ENCODE measurements at regions not wholly inside any gene's neighbourhood (a gene's known extent, or its start where the extent isn't known, plus 50 kb on each side); places are given as distances from the start of the nearest gene placed in this dataset.

DNA sequence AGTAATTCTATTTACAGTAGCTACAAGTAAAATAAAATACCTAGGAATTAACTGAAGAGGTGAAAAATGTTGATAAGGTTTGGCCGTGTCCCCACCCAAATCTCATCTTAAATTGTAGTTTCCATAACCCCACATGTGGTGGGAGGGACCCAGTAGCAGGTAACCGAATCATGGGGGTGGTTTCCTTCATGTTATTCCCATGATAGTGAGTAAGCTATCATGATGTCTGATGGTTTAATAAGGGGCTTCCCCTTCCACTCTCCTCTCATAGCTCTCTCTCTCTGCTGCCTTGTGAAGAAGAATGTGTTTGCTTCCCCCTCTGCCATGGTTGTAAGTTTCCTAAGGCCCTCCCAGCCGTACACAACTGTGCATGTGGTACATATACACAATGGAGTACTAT is 1170.7 kb downstream of the BCL11B start:
- no peak for TF ChIP-seq POLR2A (IDR thresholded peaks at IDR 0.05; ENCODE audit: low read depth, low read length)
- DNase-seq (ENCODE audit: insufficient read length, low spot score), result no peak
- FAIRE-seq, result no peak

GRCh38 chr14:98103705-98104104 is 1168.3 kb downstream of the BCL11B start:
- TF ChIP-seq POLR2A (IDR thresholded peaks at IDR 0.05; ENCODE audit: low read depth, low read length), result no peak
- DNase-seq (ENCODE audit: insufficient read length, low spot score) (no peak), FAIRE-seq (no peak)

GRCh38 chr14:98109326-98109725 is 1162.7 kb downstream of the BCL11B start:
- DNase-seq (ENCODE audit: insufficient read length, low spot score) (no peak), FAIRE-seq (no peak)
- no peak for TF ChIP-seq POLR2A (IDR thresholded peaks at IDR 0.05; ENCODE audit: low read depth, low read length)

GRCh38 chr14:98112194-98112780 is 1159.7 kb downstream of the BCL11B start:
- no peak for FAIRE-seq
- TF ChIP-seq POLR2A (IDR thresholded peaks at IDR 0.05; ENCODE audit: low read depth, low read length), result no peak
- no peak for DNase-seq (ENCODE audit: insufficient read length, low spot score)

DNA sequence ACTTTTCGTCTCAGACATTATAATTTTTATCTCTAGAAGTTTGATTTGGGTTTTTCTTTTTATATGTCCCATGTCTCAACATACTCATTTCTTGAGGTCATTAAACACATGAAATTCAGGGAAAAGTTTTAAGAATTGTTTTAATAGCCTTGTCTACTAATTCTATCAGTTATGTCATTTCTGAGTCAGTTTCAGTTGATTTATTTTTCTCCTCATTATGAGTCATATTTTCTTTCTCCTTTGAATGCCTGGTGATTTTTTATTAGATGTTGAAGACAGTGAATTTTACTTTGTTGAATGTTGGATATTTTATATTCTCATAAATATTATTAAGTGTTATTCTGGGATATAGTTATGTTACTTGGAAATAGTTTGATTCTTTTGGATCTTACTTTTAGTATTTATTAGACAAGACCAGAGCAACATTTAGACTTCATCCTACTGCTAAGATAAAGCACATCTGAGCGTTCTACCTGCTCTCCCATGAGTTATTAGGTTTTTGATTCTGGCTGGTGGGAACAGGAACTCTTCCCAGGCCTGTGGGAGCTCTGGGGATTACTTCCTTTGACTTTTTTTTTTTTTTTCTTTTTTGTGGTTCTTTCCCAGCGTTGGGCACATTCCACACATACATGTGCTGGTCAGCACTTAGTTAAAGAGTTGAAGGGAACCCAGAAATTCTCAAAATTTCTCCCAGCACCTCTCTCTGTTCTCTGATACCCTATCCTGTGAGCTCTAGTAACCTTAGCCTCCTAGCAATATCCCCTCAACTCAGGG is 1157.7 kb downstream of the BCL11B start:
- FAIRE-seq, result no peak
- no peak for DNase-seq (ENCODE audit: insufficient read length, low spot score)
- no peak for TF ChIP-seq POLR2A (IDR thresholded peaks at IDR 0.05; ENCODE audit: low read depth, low read length)

- no peak for FAIRE-seq
- DNase-seq (ENCODE audit: insufficient read length, low spot score), result no peak
- no peak for TF ChIP-seq POLR2A (IDR thresholded peaks at IDR 0.05; ENCODE audit: low read depth, low read length)
These were observed 1157.1 kb downstream of the BCL11B start for GRCh38 chr14:98114946-98115345.

DNA sequence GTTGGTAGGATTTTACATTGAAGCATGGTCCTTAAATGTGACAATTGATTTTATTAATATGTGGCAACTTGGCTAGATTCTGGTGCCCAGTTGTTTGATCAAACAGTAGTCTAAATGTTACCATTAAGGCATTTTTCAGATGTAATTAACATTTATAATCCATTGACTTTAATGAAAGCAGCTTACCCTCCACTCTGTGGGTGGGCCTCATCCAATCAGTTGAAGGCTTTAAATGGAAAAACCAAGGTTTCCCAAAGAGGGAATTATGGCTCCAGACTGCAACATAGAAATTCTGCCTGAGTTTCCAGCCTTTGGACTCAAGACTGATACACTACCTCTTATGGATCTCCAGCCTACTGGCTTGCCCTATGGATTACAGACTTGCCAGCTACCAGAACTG is 1153.2 kb downstream of the BCL11B start:
- DNase-seq (ENCODE audit: insufficient read length, low spot score), result no peak
- TF ChIP-seq POLR2A (IDR thresholded peaks at IDR 0.05; ENCODE audit: low read depth, low read length), result no peak
- no peak for FAIRE-seq

- TF ChIP-seq POLR2A (IDR thresholded peaks at IDR 0.05; ENCODE audit: low read depth, low read length), result no peak
- no peak for FAIRE-seq
These were observed 1152.3 kb downstream of the BCL11B start for GRCh38 chr14:98119739-98120138.

GRCh38 chr14:98120831-98121464 is 1151.0 kb downstream of the BCL11B start:
- FAIRE-seq (no peak), DNase-seq (ENCODE audit: insufficient read length, low spot score) (no peak)
- no peak for TF ChIP-seq POLR2A (IDR thresholded peaks at IDR 0.05; ENCODE audit: low read depth, low read length)

More at GRCh38 chr14:98119739-98120138, 1152.3 kb downstream of the BCL11B start:
- DNase-seq (ENCODE audit: insufficient read length, low spot score), result no peak

- DNase-seq (ENCODE audit: insufficient read length, low spot score), result no peak
- no peak for FAIRE-seq
- no peak for TF ChIP-seq POLR2A (IDR thresholded peaks at IDR 0.05; ENCODE audit: low read depth, low read length)
These were observed 1149.5 kb downstream of the BCL11B start for GRCh38 chr14:98122527-98122926.

- FAIRE-seq (no peak), DNase-seq (ENCODE audit: insufficient read length, low spot score) (no peak)
- TF ChIP-seq POLR2A (IDR thresholded peaks at IDR 0.05; ENCODE audit: low read depth, low read length), result no peak
These were observed 1141.3 kb downstream of the BCL11B start for GRCh38 chr14:98130691-98131090.

- FAIRE-seq (no peak), DNase-seq (ENCODE audit: insufficient read length, low spot score) (no peak)
- TF ChIP-seq POLR2A (IDR thresholded peaks at IDR 0.05; ENCODE audit: low read depth, low read length), result no peak
These were observed 1140.6 kb downstream of the BCL11B start for GRCh38 chr14:98131406-98131805.

- no peak for FAIRE-seq
- no peak for DNase-seq (ENCODE audit: insufficient read length, low spot score)
- no peak for TF ChIP-seq POLR2A (IDR thresholded peaks at IDR 0.05; ENCODE audit: low read depth, low read length)
These were observed 1138.2 kb downstream of the BCL11B start for GRCh38 chr14:98133806-98134205.

- TF ChIP-seq POLR2A (IDR thresholded peaks at IDR 0.05; ENCODE audit: low read depth, low read length), result no peak
- no peak for DNase-seq (ENCODE audit: insufficient read length, low spot score)
- FAIRE-seq, result no peak
These were observed 1135.8 kb downstream of the BCL11B start for GRCh38 chr14:98136012-98136789.

Measured in H54 (cell line).